ENCODE measurements at regions not wholly inside any gene's neighbourhood (a gene's known extent, or its start where the extent isn't known, plus 50 kb on each side); places are given as distances from the start of the nearest gene placed in this dataset.
A peak's percentile ranks its signal among the peaks of the same experiment; 100 is the strongest.
"Not testable (repeated sequence)": the region's sequence is repeated elsewhere in the genome, so short reads cannot be mapped to it uniquely, and the experiment has no call there.

- DNase-seq: not testable (repeated sequence)
These were observed 683.3 kb upstream of the MIR17HG start for GRCh38 chr13:90664200-90664599.

- DNase-seq: no peak
These were observed 673.7 kb upstream of the MIR17HG start for GRCh38 chr13:90673746-90674145.

- no peak for DNase-seq
These were observed 672.4 kb upstream of the MIR17HG start for GRCh38 chr13:90675129-90675528.

- no peak for DNase-seq
These were observed 666.7 kb upstream of the MIR17HG start for GRCh38 chr13:90680826-90681225.

GRCh38 chr13:90683711-90684131, 663.8 kb upstream of the MIR17HG start:
- DNase-seq: peak; percentile 27

GRCh38 chr13:90686442-90686841, 661.0 kb upstream of the MIR17HG start:
- DNase-seq: no peak

GRCh38 chr13:90689111-90689510, 658.4 kb upstream of the MIR17HG start:
- DNase-seq: no peak

GRCh38 chr13:90690458-90691080, 656.9 kb upstream of the MIR17HG start:
- no peak for DNase-seq

GRCh38 chr13:90696254-90696653, 651.2 kb upstream of the MIR17HG start:
- DNase-seq: no peak

- DNase-seq: peak; percentile 35
These were observed 650.8 kb upstream of the MIR17HG start for GRCh38 chr13:90696656-90697055.

GRCh38 chr13:90700340-90700739, 647.1 kb upstream of the MIR17HG start:
- DNase-seq: no peak

- DNase-seq: no peak
These were observed 646.2 kb upstream of the MIR17HG start for GRCh38 chr13:90701264-90701663.

- DNase-seq: no peak
These were observed 645.4 kb upstream of the MIR17HG start for GRCh38 chr13:90702050-90702449.

- DNase-seq: no peak
These were observed 640.9 kb upstream of the MIR17HG start for GRCh38 chr13:90706631-90707030.

- no peak for DNase-seq
These were observed 639.4 kb upstream of the MIR17HG start for GRCh38 chr13:90708128-90708527.

- no peak for DNase-seq
These were observed 638.2 kb upstream of the MIR17HG start for GRCh38 chr13:90709319-90709718.

- no peak for DNase-seq
These were observed 637.2 kb upstream of the MIR17HG start for GRCh38 chr13:90710164-90710759.

GRCh38 chr13:90713441-90714133, 633.9 kb upstream of the MIR17HG start:
- DNase-seq: no peak

GRCh38 chr13:90715485-90715884, 632.0 kb upstream of the MIR17HG start:
- no peak for DNase-seq

GRCh38 chr13:90717451-90717936, 630.0 kb upstream of the MIR17HG start:
- no peak for DNase-seq

GRCh38 chr13:90719461-90719860, 628.0 kb upstream of the MIR17HG start:
- DNase-seq: no peak

- DNase-seq: no peak
These were observed 625.5 kb upstream of the MIR17HG start for GRCh38 chr13:90721937-90722336.

GRCh38 chr13:90723381-90723780, 624.1 kb upstream of the MIR17HG start:
- DNase-seq: no peak

GRCh38 chr13:90726375-90726774, 621.1 kb upstream of the MIR17HG start:
- no peak for DNase-seq

Measured in DMS153 (cell line).